ENCODE measurements at regions not wholly inside any gene's neighbourhood (a gene's known extent, or its start where the extent isn't known, plus 50 kb on each side); places are given as distances from the start of the nearest gene placed in this dataset.
"Not testable (repeated sequence)": the region's sequence is repeated elsewhere in the genome, so short reads cannot be mapped to it uniquely, and the experiment has no call there.

DNA sequence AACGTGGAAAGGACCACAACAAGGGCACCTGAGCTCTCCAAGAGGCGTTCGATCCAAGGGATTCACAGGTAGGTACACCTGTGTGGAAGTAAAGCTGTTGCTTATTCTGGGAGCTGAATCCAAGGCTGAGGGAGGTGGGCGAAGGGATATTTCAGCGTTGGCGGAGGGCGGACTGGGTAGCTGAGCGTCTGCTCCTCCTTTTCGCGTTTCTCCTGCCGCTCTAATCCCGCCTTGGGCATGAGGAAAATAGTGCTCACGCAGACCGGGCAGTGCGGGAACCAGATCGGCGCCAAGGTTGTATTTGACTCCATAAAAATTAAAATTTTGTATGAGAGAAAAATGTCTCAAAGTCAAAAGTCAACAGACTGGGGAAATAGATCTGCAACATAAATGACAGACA is 3966.2 kb upstream of the OR11H1 start:
- ATAC-seq (ENCODE audit: poor library complexity); H3K27me3 Mint-ChIP-seq; H3K4me3 Mint-ChIP-seq; H3K9me3 ChIP-seq (ENCODE audit: control insufficient read depth in 1 of 2, insufficient read depth in 1 of 2, low read length in 2 of 2); H3K4me3 ChIP-seq (ENCODE audit: low read length); intact Hi-C loops (cut with DNase I, micrococcal nuclease); H3K4me1 ChIP-seq (ENCODE audit: insufficient read depth, low read length); H3K36me3 Mint-ChIP-seq (ENCODE audit: low read depth); H3K27me3 ChIP-seq (ENCODE audit: control insufficient read depth in 1 of 2, insufficient read depth in 2 of 2, low read length in 2 of 2); CTCF ChIA-PET; H3K27ac ChIP-seq (ENCODE audit: low read depth in 1 of 2, low read length in 2 of 2); H3K4me1 Mint-ChIP-seq (ENCODE audit: low read depth); H3K36me3 ChIP-seq (ENCODE audit: insufficient read depth, low read length); H3K27ac Mint-ChIP-seq; POLR2A ChIA-PET; DNase-seq: not testable (repeated sequence)
- peaks cover 13% of the 10 kb centered on the region for H3K9me3 Mint-ChIP-seq

DNA sequence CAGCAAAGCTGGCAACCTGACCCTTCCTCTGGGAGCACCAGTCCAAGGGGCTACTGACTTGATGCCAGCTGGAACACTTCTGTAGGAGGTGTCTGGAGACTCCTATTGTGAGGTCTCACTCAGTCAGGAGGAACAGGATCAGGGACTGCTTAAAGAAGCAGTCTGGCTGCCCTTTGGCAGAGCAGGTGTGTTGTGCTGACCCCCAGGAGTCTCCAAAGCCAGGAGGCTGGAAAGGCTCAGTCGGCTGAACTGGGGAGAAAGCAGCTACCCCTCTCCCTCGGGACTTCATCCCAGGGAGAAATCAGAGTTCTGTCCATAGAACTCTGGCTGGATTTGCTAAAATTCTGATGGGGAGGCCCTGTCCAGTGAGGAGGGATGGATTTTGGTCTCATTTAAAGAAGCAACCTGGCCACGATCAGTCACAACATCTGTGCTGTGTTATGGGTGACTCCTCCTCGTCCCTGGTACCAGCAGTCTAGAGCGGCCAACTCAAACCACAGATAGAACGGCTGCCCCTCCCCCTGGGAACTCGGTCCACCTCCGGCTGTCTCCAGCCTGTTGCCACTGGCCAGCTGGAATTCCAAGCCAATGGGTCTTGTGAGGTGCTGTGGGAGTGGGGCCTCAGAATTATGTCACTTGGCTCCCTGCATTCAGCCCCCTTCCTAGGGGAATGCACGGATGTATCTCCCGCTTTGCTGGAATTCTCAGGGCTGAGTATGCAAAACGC is 3959.0 kb upstream of the OR11H1 start:
- H3K4me3 ChIP-seq (ENCODE audit: low read length); POLR2A ChIA-PET; H3K27me3 ChIP-seq (ENCODE audit: control insufficient read depth in 1 of 2, insufficient read depth in 2 of 2, low read length in 2 of 2); H3K27ac Mint-ChIP-seq; H3K4me1 ChIP-seq (ENCODE audit: insufficient read depth, low read length); H3K27me3 Mint-ChIP-seq; ATAC-seq (ENCODE audit: poor library complexity); DNase-seq; H3K4me1 Mint-ChIP-seq (ENCODE audit: low read depth); intact Hi-C loops (cut with DNase I, micrococcal nuclease); H3K36me3 ChIP-seq (ENCODE audit: insufficient read depth, low read length); CTCF ChIA-PET; H3K4me3 Mint-ChIP-seq; H3K27ac ChIP-seq (ENCODE audit: low read depth in 1 of 2, low read length in 2 of 2): not testable (repeated sequence)
- Mint-ChIP-seq H3K36me3 (ENCODE audit: low read depth) (peaks cover 10% of the 10 kb centered on the region), H3K9me3 (peaks cover 22% of the 10 kb centered on the region)
- H3K9me3 ChIP-seq (ENCODE audit: control insufficient read depth in 1 of 2, insufficient read depth in 1 of 2, low read length in 2 of 2) = peaks cover 9 to 30% of the 10 kb centered on the region in 2 experiments

DNA sequence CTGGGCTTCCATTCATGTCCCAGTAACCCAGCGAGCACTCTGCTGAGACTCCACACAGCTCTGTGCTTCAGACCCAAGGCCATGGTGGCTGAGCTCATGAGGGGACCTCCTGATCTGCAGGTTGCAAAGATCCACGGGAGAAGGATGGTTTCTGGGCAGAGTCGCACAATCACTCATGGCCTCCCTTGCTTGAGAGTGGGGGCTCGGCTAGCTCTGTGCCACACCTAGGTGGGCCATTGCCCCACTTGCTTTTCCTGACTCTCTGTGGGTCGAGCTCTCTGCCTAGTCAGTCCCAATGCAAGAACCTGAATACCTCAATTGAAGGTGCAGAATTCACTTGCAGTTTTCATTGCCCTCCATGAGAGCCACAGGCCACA is 3958.4 kb upstream of the OR11H1 start:
- ATAC-seq (ENCODE audit: poor library complexity); intact Hi-C loops (cut with DNase I, micrococcal nuclease); H3K27ac ChIP-seq (ENCODE audit: low read depth in 1 of 2, low read length in 2 of 2); H3K4me1 Mint-ChIP-seq (ENCODE audit: low read depth); H3K36me3 ChIP-seq (ENCODE audit: insufficient read depth, low read length); H3K4me3 Mint-ChIP-seq; CTCF ChIA-PET; H3K27me3 ChIP-seq (ENCODE audit: control insufficient read depth in 1 of 2, insufficient read depth in 2 of 2, low read length in 2 of 2); POLR2A ChIA-PET; H3K27me3 Mint-ChIP-seq; H3K4me1 ChIP-seq (ENCODE audit: insufficient read depth, low read length); DNase-seq; H3K4me3 ChIP-seq (ENCODE audit: low read length); H3K27ac Mint-ChIP-seq: not testable (repeated sequence)
- H3K9me3 ChIP-seq (ENCODE audit: control insufficient read depth in 1 of 2, insufficient read depth in 1 of 2, low read length in 2 of 2) = peaks cover 12 to 36% of the 10 kb centered on the region in 2 experiments
- peaks cover 10% of the 10 kb centered on the region for H3K36me3 Mint-ChIP-seq (ENCODE audit: low read depth)
- H3K9me3 Mint-ChIP-seq = peaks cover 25% of the 10 kb centered on the region

DNA sequence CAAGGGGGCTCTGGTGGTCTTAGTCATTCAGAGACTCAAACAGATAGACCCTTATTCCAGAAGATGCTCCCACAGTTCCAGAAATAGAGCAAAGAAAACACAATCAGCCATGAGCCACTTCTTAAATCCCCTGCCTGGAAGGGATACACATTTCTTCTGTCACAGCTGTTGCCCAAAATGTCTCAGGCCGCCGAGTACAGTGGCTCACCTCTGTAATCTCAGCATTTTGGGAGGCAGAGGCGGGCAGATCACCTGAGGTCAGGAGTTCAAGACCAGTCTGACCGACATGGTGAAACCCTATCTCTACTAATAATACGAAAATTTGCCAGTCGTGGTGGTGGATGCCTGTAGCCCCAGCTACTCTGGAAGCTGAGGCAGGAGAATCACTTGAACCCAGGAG is 3954.8 kb upstream of the OR11H1 start:
- CTCF ChIA-PET = not testable (repeated sequence)

DNA sequence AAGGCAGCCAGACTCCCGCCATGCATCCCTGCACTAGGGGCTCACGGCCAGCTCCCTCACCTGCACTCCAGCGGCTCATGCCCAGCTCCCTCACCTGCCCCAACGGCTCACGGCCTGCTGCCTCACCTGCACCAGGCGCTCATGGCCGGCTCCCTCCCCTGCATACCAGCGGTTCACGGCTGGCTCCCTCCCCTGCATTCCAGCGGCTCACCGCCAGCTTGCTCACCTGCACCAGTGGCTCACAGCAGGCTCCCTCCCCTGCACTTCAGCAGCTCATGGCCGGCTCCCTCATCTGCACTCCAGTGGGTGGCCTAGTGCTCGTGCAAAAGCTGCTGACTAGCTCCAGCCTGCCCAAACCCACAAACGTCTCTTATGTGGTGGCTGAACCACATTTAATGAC is 3953.8 kb upstream of the OR11H1 start:
- H3K36me3 ChIP-seq (ENCODE audit: insufficient read depth, low read length); intact Hi-C loops (cut with DNase I, micrococcal nuclease); POLR2A ChIA-PET; H3K4me1 ChIP-seq (ENCODE audit: insufficient read depth, low read length); ATAC-seq (ENCODE audit: poor library complexity); H3K4me3 ChIP-seq (ENCODE audit: low read length); H3K4me1 Mint-ChIP-seq (ENCODE audit: low read depth); H3K27me3 ChIP-seq (ENCODE audit: control insufficient read depth in 1 of 2, insufficient read depth in 2 of 2, low read length in 2 of 2); H3K4me3 Mint-ChIP-seq; DNase-seq; H3K27me3 Mint-ChIP-seq; H3K27ac ChIP-seq (ENCODE audit: low read depth in 1 of 2, low read length in 2 of 2); CTCF ChIA-PET; H3K27ac Mint-ChIP-seq: not testable (repeated sequence)
- H3K9me3 Mint-ChIP-seq = peaks cover 26% of the 10 kb centered on the region
- H3K36me3 Mint-ChIP-seq (ENCODE audit: low read depth) = peaks cover 10% of the 10 kb centered on the region
- H3K9me3 ChIP-seq (ENCODE audit: control insufficient read depth in 1 of 2, insufficient read depth in 1 of 2, low read length in 2 of 2) = peaks cover 27 to 56% of the 10 kb centered on the region in 2 experiments

More for the DNA sequence above, 3954.8 kb upstream of the OR11H1 start:
- H3K4me3 ChIP-seq (ENCODE audit: low read length); intact Hi-C loops (cut with DNase I, micrococcal nuclease); POLR2A ChIA-PET; H3K4me1 ChIP-seq (ENCODE audit: insufficient read depth, low read length); H3K27me3 ChIP-seq (ENCODE audit: control insufficient read depth in 1 of 2, insufficient read depth in 2 of 2, low read length in 2 of 2); H3K36me3 ChIP-seq (ENCODE audit: insufficient read depth, low read length); H3K4me3 Mint-ChIP-seq; H3K27me3 Mint-ChIP-seq; ATAC-seq (ENCODE audit: poor library complexity); H3K27ac Mint-ChIP-seq; DNase-seq; H3K4me1 Mint-ChIP-seq (ENCODE audit: low read depth); H3K27ac ChIP-seq (ENCODE audit: low read depth in 1 of 2, low read length in 2 of 2): not testable (repeated sequence)
- peaks cover 20 to 57% of the 10 kb centered on the region in 2 experiments for H3K9me3 ChIP-seq (ENCODE audit: control insufficient read depth in 1 of 2, insufficient read depth in 1 of 2, low read length in 2 of 2)
- Mint-ChIP-seq H3K36me3 (ENCODE audit: low read depth) (peaks cover 10% of the 10 kb centered on the region), H3K9me3 (peaks cover 23% of the 10 kb centered on the region)

DNA sequence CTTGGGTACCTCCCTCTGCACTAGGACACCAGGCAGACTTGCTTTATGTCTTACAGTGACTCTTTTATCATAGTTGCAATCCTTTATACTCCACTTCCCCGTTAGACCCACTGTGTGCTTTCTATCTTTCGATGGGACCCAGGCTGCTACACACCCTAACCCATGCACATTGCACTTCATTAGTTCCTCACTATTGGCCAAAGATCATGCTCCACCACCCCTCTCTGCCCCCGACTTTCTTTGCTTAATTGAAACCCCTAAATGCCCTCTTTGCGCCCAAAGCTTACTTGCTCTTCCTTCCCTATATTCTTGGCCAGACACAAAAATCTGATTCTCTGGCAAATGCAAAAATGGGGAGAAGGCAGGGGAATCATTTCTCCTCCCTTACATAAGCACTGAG is 3953.3 kb upstream of the OR11H1 start:
- H3K27ac Mint-ChIP-seq; H3K4me1 Mint-ChIP-seq (ENCODE audit: low read depth); H3K4me3 ChIP-seq (ENCODE audit: low read length); H3K27me3 ChIP-seq (ENCODE audit: control insufficient read depth in 1 of 2, insufficient read depth in 2 of 2, low read length in 2 of 2); H3K27me3 Mint-ChIP-seq; H3K36me3 ChIP-seq (ENCODE audit: insufficient read depth, low read length); POLR2A ChIA-PET; H3K4me3 Mint-ChIP-seq; H3K27ac ChIP-seq (ENCODE audit: low read depth in 1 of 2, low read length in 2 of 2); CTCF ChIA-PET; intact Hi-C loops (cut with DNase I, micrococcal nuclease); ATAC-seq (ENCODE audit: poor library complexity); H3K4me1 ChIP-seq (ENCODE audit: insufficient read depth, low read length); DNase-seq: not testable (repeated sequence)
- H3K36me3 Mint-ChIP-seq (ENCODE audit: low read depth) = peaks cover 10% of the 10 kb centered on the region
- H3K9me3 ChIP-seq (ENCODE audit: control insufficient read depth in 1 of 2, insufficient read depth in 1 of 2, low read length in 2 of 2) = peaks cover 24 to 52% of the 10 kb centered on the region in 2 experiments
- H3K9me3 Mint-ChIP-seq = peaks cover 29% of the 10 kb centered on the region

DNA sequence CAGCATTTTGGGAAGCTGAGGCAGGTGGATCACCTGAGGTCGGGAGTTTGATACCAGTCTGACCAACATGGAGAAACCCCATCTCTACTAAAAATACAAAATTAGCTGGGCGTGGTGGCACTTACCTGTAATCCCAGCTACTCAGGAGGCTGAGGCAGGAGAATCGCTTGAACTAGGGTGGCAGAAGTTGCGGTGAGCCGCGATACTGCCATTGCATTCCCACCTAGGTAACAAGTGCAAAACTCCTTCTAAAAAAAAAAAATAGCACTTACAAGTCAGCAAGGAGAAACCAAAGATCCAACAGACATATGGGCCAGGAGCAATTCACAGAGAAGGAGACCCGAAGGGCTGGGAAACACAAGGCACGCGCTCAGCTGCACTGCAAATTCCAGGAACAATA is 3951.3 kb upstream of the OR11H1 start:
- ATAC-seq (ENCODE audit: poor library complexity); H3K27me3 ChIP-seq (ENCODE audit: control insufficient read depth in 1 of 2, insufficient read depth in 2 of 2, low read length in 2 of 2); H3K36me3 Mint-ChIP-seq (ENCODE audit: low read depth); DNase-seq; H3K27me3 Mint-ChIP-seq; CTCF ChIA-PET; H3K4me1 Mint-ChIP-seq (ENCODE audit: low read depth); H3K36me3 ChIP-seq (ENCODE audit: insufficient read depth, low read length); H3K4me1 ChIP-seq (ENCODE audit: insufficient read depth, low read length); intact Hi-C loops (cut with DNase I, micrococcal nuclease); H3K4me3 Mint-ChIP-seq; H3K27ac Mint-ChIP-seq; H3K4me3 ChIP-seq (ENCODE audit: low read length); POLR2A ChIA-PET; H3K27ac ChIP-seq (ENCODE audit: low read depth in 1 of 2, low read length in 2 of 2): not testable (repeated sequence)
- H3K9me3 Mint-ChIP-seq = peaks cover 37% of the 10 kb centered on the region
- peaks cover 23 to 52% of the 10 kb centered on the region in 2 experiments for H3K9me3 ChIP-seq (ENCODE audit: control insufficient read depth in 1 of 2, insufficient read depth in 1 of 2, low read length in 2 of 2)
